K562 (cell line): ENCODE measurements at regions not wholly inside any gene's neighbourhood (a gene's known extent, or its start where the extent isn't known, plus 50 kb on each side); places are given as distances from the start of the nearest gene placed in this dataset.

Experiments
- ATAC-seq: fragments of 200-7000 bp; cut with Tn5 transposase; 3 replicates; pipeline ENCODE4 v1.9.1; 2020; ENCODE audit warnings: moderate library complexity
- BruUV-seq: library from RNA; stranded (reverse); fragments of 400-500 nt; replicated peaks from 2 replicates; lab custom pipeline; 2021; lab: Mats Ljungman, UMichigan
- CTCF ChIA-PET: fragments of 300-600 bp; formaldehyde crosslinking; extraction: SDS; loops from one replicate; lab custom pipeline; 2021; ENCODE audit warnings: low intra/inter-chr PET ratio; lab: Yijun Ruan, JAX
- POLR2A ChIA-PET: fragments of 300-600, 350-650 bp; sonication (Branson Sonifier 250); formaldehyde crosslinking; extraction: SDS; loops from one replicate; lab custom pipeline; 2021; ENCODE audit warnings: antibody characterized with exemption, inconsistent platforms; lab: Yijun Ruan, JAX
- DNase-seq, 4 experiments: peaks; one replicate each; pipeline versions ENCODE4 v3.0.0 to v3.0.0-alpha.2; 2011 to 2018; ENCODE audit warnings: low spot score in 3 of 4, mixed read lengths in 3 of 4; ENCODE audit errors: extremely low read depth in 1 of 4
- FAIRE-seq: peaks from 2 replicates; lab custom pipeline; 2011; peaks lifted over from hg19 to GRCh38; lab: Jason Lieb, UNC
- H2AFZ ChIP-seq: 2 replicates; pipeline ENCODE4 v1.6.0; 2011; ENCODE audit warnings: low read depth, low read length, control low read depth, inconsistent platforms
- H3K27ac ChIP-seq: fragments of 200-600 bp; 3 replicates; pipeline ENCODE4 v1.8.0; 2011; ENCODE audit warnings: low read depth, mild to moderate bottlenecking, control low read depth, inconsistent platforms, low read length, moderate library complexity, mixed read lengths; ENCODE audit errors: extremely low read depth
- H3K27me3 ChIP-seq, 2 experiments: fragments of 300-600 bp in 1 of 2; 2 replicates in 1 of 2; 3 replicates in 1 of 2; pipeline versions ENCODE4 v1.6.0 to v1.8.0; 2011; ENCODE audit warnings: inconsistent platforms in 2 of 2, low read length in 2 of 2, mild to moderate bottlenecking in 1 of 2, mixed read lengths in 1 of 2, moderate library complexity in 1 of 2; ENCODE audit not compliant: control insufficient read depth in 2 of 2, insufficient read depth in 2 of 2
- H3K36me3 ChIP-seq: fragments of 300-600 bp; 3 replicates; pipeline ENCODE4 v1.8.0; 2011; ENCODE audit warnings: mild to moderate bottlenecking, low read length, inconsistent platforms; ENCODE audit not compliant: control insufficient read depth, insufficient read depth
- H3K4me1 ChIP-seq, 2 experiments: fragments of 200-600 bp in 1 of 2; replicated peaks in 1 of 2; 2 replicates in 1 of 2; 3 replicates in 1 of 2; pipeline versions ENCODE4 v1.5.1 to v1.8.0; 2011; ENCODE audit warnings: inconsistent platforms in 2 of 2, low read length in 2 of 2, mild to moderate bottlenecking in 1 of 2, mixed read lengths in 1 of 2, moderate library complexity in 1 of 2; ENCODE audit not compliant: control insufficient read depth in 2 of 2, insufficient read depth in 2 of 2
- H3K4me2 ChIP-seq: 2 replicates; pipeline ENCODE4 v1.6.1; 2011; ENCODE audit warnings: low read length, control low read depth, inconsistent platforms, mixed read lengths; ENCODE audit not compliant: insufficient read depth
- H3K4me3 ChIP-seq: fragments of 200-600 bp; sonication (generic), shearing (Covaris generic); 2 replicates; pipeline ENCODE4 v1.5.1; 2016; ENCODE audit warnings: control low read depth, inconsistent platforms
- H3K79me2 ChIP-seq: fragments of 200-600 bp; 3 replicates; pipeline ENCODE4 v1.8.0; 2011; ENCODE audit warnings: low read length, inconsistent platforms; ENCODE audit not compliant: control insufficient read depth, insufficient read depth
- H3K9ac ChIP-seq, 2 experiments: 2 replicates each; pipeline versions ENCODE4 v1.6.0 to v1.6.1; 2011; ENCODE audit warnings: low read depth in 2 of 2, low read length in 2 of 2, control low read depth in 1 of 2, inconsistent platforms in 1 of 2, mild to moderate bottlenecking in 1 of 2, mixed read lengths in 1 of 2; ENCODE audit not compliant: insufficient read depth in 1 of 2
- H3K9me1 ChIP-seq: one replicate; pipeline ENCODE4 v1.6.0; 2011; ENCODE audit warnings: inconsistent platforms, mild to moderate bottlenecking, low read length, moderate library complexity; ENCODE audit not compliant: control insufficient read depth, insufficient read depth
- H3K9me3 ChIP-seq: replicated peaks from 2 replicates; pipeline ENCODE4 v1.5.1; 2011; ENCODE audit warnings: low read depth, low read length, inconsistent platforms; ENCODE audit not compliant: control insufficient read depth, insufficient read depth
- H4K20me1 ChIP-seq: replicated peaks from 2 replicates; pipeline ENCODE4 v1.6.1; 2011; ENCODE audit warnings: low read length, inconsistent platforms, mixed read lengths; ENCODE audit not compliant: control insufficient read depth, insufficient read depth
- WGBS: fragments of 100-300 bp; shearing (Covaris generic); methylation state at CpG from one replicate; pipeline ENCODE4 v1.1.6; 2016; ENCODE audit warnings: low coverage, mixed read lengths; ENCODE audit not compliant: insufficient coverage; ENCODE audit errors: missing lambda C conversion rate; 5-methylcytosine and 5-hydroxymethylcytosine counted together
- in situ Hi-C: fragments of 300-500 bp; cut with MboI; formaldehyde crosslinking; loops from 4 replicates; pipeline ENCODE4 v1.15.0; 2018; ENCODE audit warnings: inconsistent platforms, mixed read lengths
- intact Hi-C: fragments of 100-400 bp; cut with micrococcal nuclease; formaldehyde crosslinking; loops from 2 replicates; pipeline ENCODE4 v1.14.2; 2022
- TF ChIP-seq, protein P1 (sequence below), 2 experiments: fragments of 450-650 bp; IDR thresholded peaks; 2 replicates each; pipeline ENCODE4 v1.6.1; 2016; ENCODE audit warnings: mild to moderate bottlenecking in 2 of 2, borderline replicate concordance in 1 of 2, low read depth in 1 of 2, moderate library complexity in 1 of 2
- TF ChIP-seq, protein P2 (sequence below): fragments of 450-650 bp; IDR thresholded peaks from 2 replicates; pipeline ENCODE4 v1.6.1; 2018; ENCODE audit not compliant: partially characterized antibody

DNA sequence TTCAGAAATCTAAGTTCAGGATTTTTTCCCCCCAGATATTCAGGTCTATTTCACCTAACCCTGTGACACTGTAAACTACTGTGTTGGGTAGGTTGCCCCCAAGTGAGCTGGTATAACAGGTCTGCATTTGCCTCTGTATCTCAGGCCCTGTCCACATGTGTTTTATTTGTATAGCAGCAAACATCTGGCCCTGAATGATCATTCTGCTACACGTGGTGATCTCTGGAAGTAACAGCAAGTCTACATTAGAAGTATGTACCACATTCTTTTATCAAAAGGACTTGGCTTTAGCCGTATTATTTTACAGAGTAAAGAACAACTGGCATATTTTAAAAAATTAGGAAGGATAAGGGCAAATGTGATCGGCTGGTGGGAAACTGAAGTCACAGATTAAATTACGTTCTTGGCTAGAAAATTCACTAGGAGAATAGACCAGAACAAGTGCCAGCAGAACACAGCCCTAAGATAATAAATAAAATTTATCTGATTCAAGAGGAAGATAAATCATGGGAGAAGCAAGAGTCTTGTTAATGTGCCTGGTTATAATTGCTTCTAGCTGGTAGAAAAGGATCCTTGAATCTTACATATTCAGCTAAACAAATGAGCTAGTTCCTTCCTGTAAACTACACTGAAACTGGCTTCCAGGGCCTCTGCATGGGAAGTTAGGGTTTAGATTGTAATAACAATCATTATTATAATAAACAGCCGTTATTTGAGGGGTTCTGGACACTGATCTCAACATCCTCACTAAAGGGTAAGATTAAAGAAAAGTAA, 192.1 kb downstream of the SAMD5 start:
- TF ChIP-seq, protein P1, sequence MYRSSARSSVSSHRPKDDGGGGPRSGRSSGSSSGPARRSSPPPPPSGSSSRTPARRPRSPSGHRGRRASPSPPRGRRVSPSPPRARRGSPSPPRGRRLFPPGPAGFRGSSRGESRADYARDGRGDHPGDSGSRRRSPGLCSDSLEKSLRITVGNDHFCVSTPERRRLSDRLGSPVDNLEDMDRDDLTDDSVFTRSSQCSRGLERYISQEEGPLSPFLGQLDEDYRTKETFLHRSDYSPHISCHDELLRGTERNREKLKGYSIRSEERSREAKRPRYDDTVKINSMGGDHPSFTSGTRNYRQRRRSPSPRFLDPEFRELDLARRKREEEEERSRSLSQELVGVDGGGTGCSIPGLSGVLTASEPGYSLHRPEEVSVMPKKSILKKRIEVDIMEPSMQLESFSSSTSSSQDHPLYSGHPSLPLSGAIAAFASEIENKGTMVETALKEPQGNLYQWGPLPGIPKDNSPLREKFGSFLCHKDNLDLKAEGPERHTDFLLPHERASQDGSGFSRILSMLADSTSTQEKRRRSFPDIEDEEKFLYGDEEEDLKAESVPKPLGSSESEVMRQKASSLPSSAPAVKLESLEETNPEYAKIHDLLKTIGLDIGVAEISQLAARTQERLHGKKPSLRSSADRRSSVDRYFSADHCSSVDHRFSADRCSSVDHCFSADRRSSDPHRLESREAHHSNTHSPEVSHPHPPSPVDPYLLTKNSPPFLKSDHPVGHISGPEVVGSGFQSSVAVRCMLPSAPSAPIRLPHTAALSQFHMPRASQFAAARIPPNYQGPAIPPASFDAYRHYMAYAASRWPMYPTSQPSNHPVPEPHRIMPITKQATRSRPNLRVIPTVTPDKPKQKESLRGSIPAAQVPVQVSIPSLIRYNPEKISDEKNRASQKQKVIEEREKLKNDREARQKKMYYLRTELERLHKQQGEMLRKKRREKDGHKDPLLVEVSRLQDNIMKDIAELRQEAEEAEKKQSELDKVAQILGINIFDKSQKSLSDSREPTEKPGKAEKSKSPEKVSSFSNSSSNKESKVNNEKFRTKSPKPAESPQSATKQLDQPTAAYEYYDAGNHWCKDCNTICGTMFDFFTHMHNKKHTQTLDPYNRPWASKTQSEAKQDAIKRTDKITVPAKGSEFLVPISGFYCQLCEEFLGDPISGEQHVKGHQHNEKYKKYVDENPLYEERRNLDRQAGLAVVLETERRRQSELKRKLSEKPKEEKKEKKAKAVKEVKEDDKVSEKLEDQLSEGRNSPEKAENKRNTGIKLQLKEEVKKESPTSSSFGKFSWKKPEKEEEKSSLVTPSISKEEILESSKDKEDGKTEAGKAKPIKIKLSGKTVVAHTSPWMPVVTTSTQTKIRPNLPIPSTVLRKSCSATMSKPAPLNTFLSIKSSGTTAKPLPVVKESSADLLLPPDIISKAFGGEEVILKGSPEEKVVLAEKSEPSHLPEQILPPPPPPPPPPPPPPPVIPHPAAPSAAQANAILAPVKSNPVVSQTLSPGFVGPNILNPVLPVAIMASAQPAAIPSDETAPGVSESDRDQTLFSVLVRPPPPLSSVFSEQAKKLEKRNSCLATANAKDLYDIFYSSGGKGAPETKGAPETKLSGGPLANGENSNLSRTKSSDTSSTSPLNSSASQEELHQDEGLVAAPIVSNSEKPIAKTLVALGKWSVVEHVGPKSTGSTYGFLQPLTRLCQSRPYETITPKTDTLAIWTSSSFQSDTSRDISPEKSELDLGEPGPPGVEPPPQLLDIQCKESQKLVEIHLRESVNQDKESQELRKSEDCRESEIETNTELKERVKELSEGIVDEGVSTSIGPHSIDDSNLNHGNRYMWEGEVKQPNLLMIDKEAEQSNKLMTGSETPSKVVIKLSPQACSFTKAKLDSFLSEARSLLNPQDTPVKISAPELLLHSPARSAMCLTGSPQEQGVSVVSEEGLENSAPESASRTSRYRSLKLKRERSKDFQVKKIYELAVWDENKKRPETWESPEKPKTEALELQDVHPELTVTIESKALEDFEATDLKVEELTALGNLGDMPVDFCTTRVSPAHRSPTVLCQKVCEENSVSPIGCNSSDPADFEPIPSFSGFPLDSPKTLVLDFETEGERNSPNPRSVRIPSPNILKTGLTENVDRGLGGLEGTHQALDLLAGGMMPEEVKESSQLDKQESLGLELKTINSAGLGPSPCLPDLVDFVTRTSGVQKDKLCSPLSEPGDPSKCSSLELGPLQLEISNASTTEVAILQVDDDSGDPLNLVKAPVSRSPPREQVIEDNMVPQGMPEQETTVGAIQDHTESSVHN (IDR thresholded peaks at IDR 0.05; ENCODE audit: borderline replicate concordance in 1 of 2, low read depth in 1 of 2) = no peak
- TF ChIP-seq, protein P2, sequence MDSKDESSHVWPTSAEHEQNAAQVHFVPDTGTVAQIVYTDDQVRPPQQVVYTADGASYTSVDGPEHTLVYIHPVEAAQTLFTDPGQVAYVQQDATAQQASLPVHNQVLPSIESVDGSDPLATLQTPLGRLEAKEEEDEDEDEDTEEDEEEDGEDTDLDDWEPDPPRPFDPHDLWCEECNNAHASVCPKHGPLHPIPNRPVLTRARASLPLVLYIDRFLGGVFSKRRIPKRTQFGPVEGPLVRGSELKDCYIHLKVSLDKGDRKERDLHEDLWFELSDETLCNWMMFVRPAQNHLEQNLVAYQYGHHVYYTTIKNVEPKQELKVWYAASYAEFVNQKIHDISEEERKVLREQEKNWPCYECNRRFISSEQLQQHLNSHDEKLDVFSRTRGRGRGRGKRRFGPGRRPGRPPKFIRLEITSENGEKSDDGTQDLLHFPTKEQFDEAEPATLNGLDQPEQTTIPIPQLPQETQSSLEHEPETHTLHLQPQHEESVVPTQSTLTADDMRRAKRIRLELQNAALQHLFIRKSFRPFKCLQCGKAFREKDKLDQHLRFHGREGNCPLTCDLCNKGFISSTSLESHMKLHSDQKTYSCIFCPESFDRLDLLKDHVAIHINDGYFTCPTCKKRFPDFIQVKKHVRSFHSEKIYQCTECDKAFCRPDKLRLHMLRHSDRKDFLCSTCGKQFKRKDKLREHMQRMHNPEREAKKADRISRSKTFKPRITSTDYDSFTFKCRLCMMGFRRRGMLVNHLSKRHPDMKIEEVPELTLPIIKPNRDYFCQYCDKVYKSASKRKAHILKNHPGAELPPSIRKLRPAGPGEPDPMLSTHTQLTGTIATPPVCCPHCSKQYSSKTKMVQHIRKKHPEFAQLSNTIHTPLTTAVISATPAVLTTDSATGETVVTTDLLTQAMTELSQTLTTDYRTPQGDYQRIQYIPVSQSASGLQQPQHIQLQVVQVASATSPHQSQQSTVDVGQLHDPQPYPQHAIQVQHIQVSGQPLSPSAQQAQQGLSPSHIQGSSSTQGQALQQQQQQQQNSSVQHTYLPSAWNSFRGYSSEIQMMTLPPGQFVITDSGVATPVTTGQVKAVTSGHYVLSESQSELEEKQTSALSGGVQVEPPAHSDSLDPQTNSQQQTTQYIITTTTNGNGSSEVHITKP = no peak
- Histone ChIP-seq H3K27me3 (no peaks in the 10 kb centered on the region), H3K4me3 (no peak overlapping the region), H3K9me3 (no peaks in the 10 kb centered on the region), H3K27ac (no peak overlapping the region), H3K4me1 (0 out of 5 replicates have a peak, but pooled peaks cover 0 to 8% of the 10 kb centered on the region in 2 experiments), H4K20me1 (no peaks in the 10 kb centered on the region), H3K79me2 (no peaks in the 10 kb centered on the region), H3K4me2 (no peak overlapping the region), H3K9me1 (no peaks in the 10 kb centered on the region), H3K9ac (no peak overlapping the region), H2AFZ (no peak overlapping the region), H3K36me3 (no peaks in the 10 kb centered on the region)
- intact Hi-C loops = no loop called here
- DNase-seq (no peak), ATAC-seq (no peak), FAIRE-seq (no peak)
- no TSS peak for BruUV-seq
- POLR2A ChIA-PET = interaction anchor here (1.1 to 2.0 kb wide), 3 partner anchors 8 to 16 kb away, joined by 3 to 9 read pairs (median 5); no protein-coding TSS in a partner anchor
- WGBS = 75% methylated on average over 5 of the region's 5 CpGs
- CTCF ChIA-PET = no interaction called here
- in situ Hi-C loops = no loop called here
